ENCODE measurements at regions not wholly inside any gene's neighbourhood (a gene's known extent, or its start where the extent isn't known, plus 50 kb on each side); places are given as distances from the start of the nearest gene placed in this dataset.

- no peak for TF ChIP-seq CTCF (conservative IDR thresholded peaks at IDR 0.05; ENCODE audit: low read depth, low read length)
- no peak for TF ChIP-seq POLR2A (IDR thresholded peaks at IDR 0.05; ENCODE audit: low read depth, low read length)
- no peak for TF ChIP-seq BHLHE40 (IDR thresholded peaks at IDR 0.05; ENCODE audit: low read depth, low read length)
- no peak for TF ChIP-seq MAZ (IDR thresholded peaks at IDR 0.05; ENCODE audit: borderline replicate concordance, low read depth, low read length)
- no peak for TF ChIP-seq SMC3 (IDR thresholded peaks at IDR 0.05; ENCODE audit: low read depth, low read length)
- TF ChIP-seq RFX5 (IDR thresholded peaks at IDR 0.05; ENCODE audit: low read depth, low read length): no peak
- no peak for TF ChIP-seq RAD21 (IDR thresholded peaks at IDR 0.05; ENCODE audit: low read length)
- TF ChIP-seq CEBPB (IDR thresholded peaks at IDR 0.05; ENCODE audit: low read depth, low read length): no peak
- no peak for TF ChIP-seq NFE2L2 (IDR thresholded peaks at IDR 0.05; ENCODE audit: low read depth, low read length)
- TF ChIP-seq FOS (IDR thresholded peaks at IDR 0.05; ENCODE audit: low read depth, low read length): no peak
- TF ChIP-seq MAFK (IDR thresholded peaks at IDR 0.05; ENCODE audit: low read depth, low read length): no peak
- TF ChIP-seq CHD1 (IDR thresholded peaks at IDR 0.05; ENCODE audit: low read depth, low read length): no peak
- TF ChIP-seq USF2 (IDR thresholded peaks at IDR 0.05; ENCODE audit: low read depth, low read length): no peak
Observed at GRCh38 chr18:22063672-22064071, 105.7 kb upstream of the GATA6 start.

All from IMR-90 (cell line).